ENCODE measurements at regions not wholly inside any gene's neighbourhood (a gene's known extent, or its start where the extent isn't known, plus 50 kb on each side); places are given as distances from the start of the nearest gene placed in this dataset.

GRCh38 chr10:43842496-43842895, 193.8 kb upstream of the ZNF32 start:
- TF ChIP-seq CTCF (conservative IDR thresholded peaks at IDR 0.05; ENCODE audit: low read length): no peak
- no peak for TF ChIP-seq EZH2phosphoT487 (IDR thresholded peaks at IDR 0.05; ENCODE audit: borderline replicate concordance)
